Heart left ventricle (tissue), 16 donors: ENCODE measurements at regions not wholly inside any gene's neighbourhood (a gene's known extent, or its start where the extent isn't known, plus 50 kb on each side); places are given as distances from the start of the nearest gene placed in this dataset.

ENCODE experiments used
- ATAC-seq, 4 donors: fragments of 200-7000 bp; cut with Tn5 transposase; one replicate each; pipeline ENCODE4 v1.9.1; 2020 to 2022; ENCODE audit warnings: moderate library complexity in 4 of 4, mild to moderate bottlenecking in 3 of 4, moderate number of reproducible peaks in 1 of 4
- DNase-seq, 5 donors: peaks; one replicate each; pipeline ENCODE4 v3.0.0-alpha.2; 2020
- H3K27ac ChIP-seq, 12 donors: fragments of 200-600 bp; sonication (generic) in 4 of 12; one replicate each; pipeline versions ENCODE4 v1.5.0 to v1.8.0; 2016 to 2022; ENCODE audit warnings: mild to moderate bottlenecking in 2 of 12
- H3K27me3 ChIP-seq, 9 donors: fragments of 200-600 bp; sonication (generic) in 2 of 9; one replicate each; pipeline versions ENCODE4 v1.5.1 to v1.8.0; 2016 to 2022; ENCODE audit warnings: mild to moderate bottlenecking in 3 of 9
- H3K36me3 ChIP-seq, 9 donors: fragments of 200-600 bp; sonication (generic) in 2 of 9; one replicate each; pipeline versions ENCODE4 v1.5.0 to v1.8.0; 2018 to 2022; ENCODE audit warnings: mild to moderate bottlenecking in 2 of 9
- H3K4me1 ChIP-seq, 12 donors: fragments of 200-600 bp; sonication (generic) in 4 of 12; one replicate each; pipeline versions ENCODE4 v1.5.0 to v1.8.0; 2016 to 2022; ENCODE audit warnings: mild to moderate bottlenecking in 3 of 12
- H3K4me3 ChIP-seq, 12 donors: fragments of 200-600 bp; sonication (generic) in 4 of 12; one replicate each; pipeline versions ENCODE4 v1.5.0 to v1.8.0; 2017 to 2022; ENCODE audit warnings: mild to moderate bottlenecking in 9 of 12, moderate library complexity in 4 of 12
- H3K9me3 ChIP-seq, 12 donors: fragments of 200-600 bp; sonication (generic) in 4 of 12; one replicate each; pipeline versions ENCODE4 v1.5.0 to v1.8.0; 2016 to 2022; ENCODE audit warnings: mild to moderate bottlenecking in 1 of 12
- POLR2A ChIP-seq, 2 donors: fragments of 450-650 bp; IDR thresholded peaks; one replicate each; pipeline ENCODE4 v1.6.1; 2017; ENCODE audit warnings: antibody characterized with exemption in 2 of 2, mild to moderate bottlenecking in 2 of 2, moderate library complexity in 2 of 2
- WGBS, 4 donors: extraction: QIAGEN DNeasy Blood & Tissue Kit in 2 of 4; methylation state at CpG; one replicate each; pipeline versions ENCODE4 v1.1.5 to v1.1.7; 2013 to 2018; 5-methylcytosine and 5-hydroxymethylcytosine counted together
- intact Hi-C, 10 donors: fragments of 100-400 bp; cut with DNase I; formaldehyde crosslinking; loops; one replicate each; pipeline versions ENCODE4 v1.11.1 to v1.14.2; 2022
- TF ChIP-seq, protein P1 (sequence below), 12 donors: fragments of 200-600 bp; sonication (generic) in 4 of 12; IDR thresholded peaks; one replicate each; pipeline versions ENCODE4 v1.5.0 to v1.8.0; 2018 to 2022; ENCODE audit warnings: antibody characterized with exemption in 12 of 12, mild to moderate bottlenecking in 5 of 12
- donor health status: ischemic (EF 13 %, LVEDD 7.1; RV severe dilation, severe dysfunction).
- donor health status: healthy with polysubstance abuse.
- donor health status: DM: no; HTN: yes; CAD: no.
- donor health status: DM: no; HTN: no; CAD: no.
- donor health status: ischemic (EF 25% LVEDD 6.9; RV normal size, moderate dysfunction).
- donor health status: ischemic (EF 25% LVEDD 5.7; RV mildly dilated, moderate dysfunction).
- donor health status: healthy.
- donor health status: DM: yes; HTN: yes; CAD: no.
- donor health status: ischemic (EF 35%, LVEDD 5.7; RV mildly dilated, moderate dysfunction).
- donor health status: nonischemic (EF 11% LVEDD 7.7; RV severe dilation, severe dysfunction).
- donor health status: DM: yes; HTN: yes; CAD: no.
- donor health status: PGD.
- donor health status: ischemic (EF 29% LVEDD 5.4; RV normal size, mild dysfunction).
- donor health status: nonischemic (EF 23%, LVEDD 6.1; RV moderate dilation, normal function).

DNA sequence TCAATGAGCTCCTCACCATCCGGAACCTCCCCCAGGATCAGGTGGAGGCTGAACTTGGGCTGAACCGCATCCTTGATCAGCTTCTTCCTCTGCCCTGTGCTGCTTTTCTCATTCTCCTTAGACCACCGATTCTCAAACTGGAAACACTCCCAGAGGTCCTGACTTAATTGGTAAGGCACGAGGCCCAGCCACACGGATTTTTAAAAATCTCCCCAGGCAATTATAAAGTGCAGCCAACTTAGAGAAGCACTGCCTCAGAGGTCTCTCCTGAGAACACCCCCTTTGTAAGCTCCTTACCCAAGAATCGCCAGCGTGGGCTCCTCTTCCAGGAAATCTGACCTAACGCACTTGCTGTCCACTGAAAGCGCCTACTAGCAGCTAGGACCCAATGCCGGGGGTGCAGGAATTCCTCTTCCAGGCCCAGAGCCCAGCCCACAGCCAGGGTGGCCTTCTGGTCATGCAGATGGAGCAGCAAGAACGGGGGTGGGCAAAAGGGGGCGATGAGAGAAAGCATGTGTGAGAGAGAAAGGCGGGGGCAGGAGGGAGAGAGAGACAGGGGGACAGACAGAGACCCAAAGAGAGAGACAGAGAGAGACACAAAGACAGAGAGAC lies 66.9 kb upstream of the CACNA1A start:
- ATAC-seq: no peak
- no peaks in the 10 kb centered on the region for H3K36me3 ChIP-seq
- no peaks in the 10 kb centered on the region for H3K4me1 ChIP-seq
- TF ChIP-seq POLR2A (IDR thresholded peaks at IDR 0.05): no peak
- TF ChIP-seq, protein P1, sequence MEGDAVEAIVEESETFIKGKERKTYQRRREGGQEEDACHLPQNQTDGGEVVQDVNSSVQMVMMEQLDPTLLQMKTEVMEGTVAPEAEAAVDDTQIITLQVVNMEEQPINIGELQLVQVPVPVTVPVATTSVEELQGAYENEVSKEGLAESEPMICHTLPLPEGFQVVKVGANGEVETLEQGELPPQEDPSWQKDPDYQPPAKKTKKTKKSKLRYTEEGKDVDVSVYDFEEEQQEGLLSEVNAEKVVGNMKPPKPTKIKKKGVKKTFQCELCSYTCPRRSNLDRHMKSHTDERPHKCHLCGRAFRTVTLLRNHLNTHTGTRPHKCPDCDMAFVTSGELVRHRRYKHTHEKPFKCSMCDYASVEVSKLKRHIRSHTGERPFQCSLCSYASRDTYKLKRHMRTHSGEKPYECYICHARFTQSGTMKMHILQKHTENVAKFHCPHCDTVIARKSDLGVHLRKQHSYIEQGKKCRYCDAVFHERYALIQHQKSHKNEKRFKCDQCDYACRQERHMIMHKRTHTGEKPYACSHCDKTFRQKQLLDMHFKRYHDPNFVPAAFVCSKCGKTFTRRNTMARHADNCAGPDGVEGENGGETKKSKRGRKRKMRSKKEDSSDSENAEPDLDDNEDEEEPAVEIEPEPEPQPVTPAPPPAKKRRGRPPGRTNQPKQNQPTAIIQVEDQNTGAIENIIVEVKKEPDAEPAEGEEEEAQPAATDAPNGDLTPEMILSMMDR (IDR thresholded peaks at IDR 0.05): no peak
- DNase-seq: no peak
- peaks cover 0 to 18% (median 0%) of the 10 kb centered on the region in 9 donors for H3K27me3 ChIP-seq
- intact Hi-C loops: no loop called here
- 33 to 45% (median 42%) methylated on average over 13 of the region's 13 CpGs for WGBS, 4 donors
- H3K4me3 ChIP-seq: no peak overlapping the region
- peaks cover 0 to 21% (median 11%) of the 10 kb centered on the region in 12 donors for H3K9me3 ChIP-seq
- H3K27ac ChIP-seq: no peak overlapping the region

DNA sequence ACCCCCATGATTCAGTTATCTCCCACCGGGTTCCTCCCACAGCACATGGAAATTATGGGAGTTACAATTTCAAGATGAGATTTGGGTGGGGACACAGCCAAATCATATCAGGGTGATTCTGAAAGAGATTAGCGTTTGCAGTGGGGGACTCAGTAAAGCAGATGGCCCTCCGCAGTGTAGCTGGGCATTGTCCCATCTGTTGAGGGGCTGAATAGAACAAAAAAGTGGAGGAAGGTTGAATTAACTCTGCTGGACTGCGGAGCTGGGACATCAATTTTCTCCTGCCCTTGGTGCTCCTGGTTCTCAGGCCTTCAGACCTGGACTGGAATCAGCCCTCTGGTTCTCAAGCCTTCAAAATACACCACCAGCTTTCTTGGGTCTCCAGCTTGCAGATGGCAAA lies 55.2 kb upstream of the CACNA1A start:
- ATAC-seq (no peak), DNase-seq (no peak)
- H3K36me3 ChIP-seq: no peaks in the 10 kb centered on the region
- H3K27ac ChIP-seq: no peak overlapping the region
- H3K27me3 ChIP-seq: peaks cover 0 to 26% (median 0%) of the 10 kb centered on the region in 9 donors
- no peaks in the 10 kb centered on the region for H3K4me1 ChIP-seq
- no peak for TF ChIP-seq POLR2A (IDR thresholded peaks at IDR 0.05)
- TF ChIP-seq, protein P1 (IDR thresholded peaks at IDR 0.05): no peak
- H3K4me3 ChIP-seq: no peak overlapping the region
- WGBS, 4 donors: 80 to 87% (median 81%) methylated on average over 4 of the region's 4 CpGs
- intact Hi-C loops: no loop called here
- H3K9me3 ChIP-seq: peaks cover 0 to 5% (median 0%) of the 10 kb centered on the region in 12 donors

DNA sequence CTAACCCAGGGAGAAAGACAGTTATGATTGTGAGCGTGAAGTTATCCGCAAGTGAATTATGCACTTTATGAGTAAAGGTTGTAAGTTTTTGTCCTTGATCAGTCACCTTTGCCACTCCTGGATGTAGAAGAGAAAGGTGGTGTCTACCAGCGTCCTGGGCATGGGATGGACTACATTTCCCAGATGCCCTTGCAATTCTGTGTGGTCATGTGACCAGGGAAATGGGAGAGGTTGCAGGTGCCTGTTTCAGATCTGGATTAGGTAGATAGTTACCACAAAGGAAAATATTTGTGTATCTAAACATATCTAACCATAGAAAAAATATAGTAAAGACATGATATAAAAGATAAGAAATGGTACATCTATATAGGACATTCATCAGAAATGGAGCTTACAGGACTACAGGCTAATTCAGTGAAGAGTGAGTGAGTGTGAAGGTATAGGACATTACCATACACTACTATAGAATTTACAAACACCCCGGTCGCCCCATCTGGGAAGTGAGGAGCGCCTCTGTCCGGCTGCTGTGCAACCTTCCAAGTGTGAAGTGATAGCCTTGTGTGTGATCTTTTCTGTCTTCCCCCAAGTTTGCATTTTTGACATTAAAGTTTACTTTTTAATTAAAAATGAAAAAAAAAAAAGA lies 51.6 kb upstream of the CACNA1A start:
- H3K27ac ChIP-seq: no peak overlapping the region
- TF ChIP-seq, protein P1 (IDR thresholded peaks at IDR 0.05): no peak
- no peak for TF ChIP-seq POLR2A (IDR thresholded peaks at IDR 0.05)
- intact Hi-C loops: no loop called here
- DNase-seq: no peak
- no peak overlapping the region for H3K4me3 ChIP-seq
- H3K36me3 ChIP-seq: no peaks in the 10 kb centered on the region
- WGBS, 4 donors: 40 to 53% (median 43%) methylated on average over 7 of the region's 7 CpGs
- H3K27me3 ChIP-seq: peaks cover 0 to 48% (median 2%) of the 10 kb centered on the region in 9 donors
- no peak for ATAC-seq
- no peaks in the 10 kb centered on the region for H3K4me1 ChIP-seq
- peaks cover 0 to 5% (median 0%) of the 10 kb centered on the region in 12 donors for H3K9me3 ChIP-seq

DNA sequence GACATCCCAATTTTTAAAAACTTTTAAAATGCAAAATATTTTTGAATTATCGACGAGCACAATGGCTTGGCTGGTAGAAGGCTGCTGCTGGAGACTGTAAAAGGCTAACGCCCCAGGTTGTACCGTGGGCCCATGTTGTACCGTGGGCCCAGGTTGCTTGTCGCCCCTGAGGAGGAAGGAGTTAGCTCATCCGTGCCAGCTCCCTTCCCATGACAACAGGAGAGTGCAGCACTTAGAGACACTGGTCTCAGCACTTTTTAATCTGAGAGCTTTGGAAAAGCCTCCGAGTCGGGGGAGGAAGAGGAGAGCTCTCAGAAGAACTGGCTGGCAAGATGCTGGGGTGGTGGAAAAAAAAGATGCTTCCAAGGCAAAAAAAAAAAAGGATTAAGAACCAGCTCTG lies 50.3 kb upstream of the CACNA1A start:
- Histone ChIP-seq H3K27ac (no peak overlapping the region), H3K36me3 (no peaks in the 10 kb centered on the region), H3K4me1 (no peaks in the 10 kb centered on the region), H3K9me3 (peaks cover 0 to 5% (median 0%) of the 10 kb centered on the region in 12 donors), H3K27me3 (peaks cover 0 to 44% (median 7%) of the 10 kb centered on the region in 9 donors), H3K4me3 (no peak overlapping the region)
- TF ChIP-seq, protein P1 (IDR thresholded peaks at IDR 0.05): no peak
- no peak for TF ChIP-seq POLR2A (IDR thresholded peaks at IDR 0.05)
- ATAC-seq (no peak), DNase-seq (no peak)
- WGBS, 4 donors: 71 to 82% (median 74%) methylated on average over 9 of the region's 9 CpGs
- intact Hi-C loops: no loop called here
